Karpas-422 (cell line): ENCODE measurements at regions not wholly inside any gene's neighbourhood (a gene's known extent, or its start where the extent isn't known, plus 50 kb on each side); places are given as distances from the start of the nearest gene placed in this dataset.

Experiments used
- DNase-seq: peaks from one replicate; pipeline ENCODE4 v3.0.0-alpha.2; 2015
- H2AFZ ChIP-seq: fragments of 200-600 bp; sonication (generic); 2 replicates; pipeline ENCODE4 v1.6.1; 2014; ENCODE audit warnings: antibody characterized with exemption, low read length, mixed read lengths
- H3K27ac ChIP-seq: fragments of 200-600 bp; sonication (generic); 2 replicates; pipeline ENCODE4 v1.5.1; 2014; ENCODE audit warnings: mild to moderate bottlenecking, low read length, moderate library complexity
- H3K27me3 ChIP-seq: fragments of 200-600 bp; sonication (generic); 2 replicates; pipeline ENCODE4 v1.6.1; 2014; ENCODE audit warnings: low read length, mixed read lengths
- H3K36me3 ChIP-seq: fragments of 200-600 bp; sonication (generic); 2 replicates; pipeline ENCODE4 v1.6.1; 2014; ENCODE audit warnings: low read length, mixed read lengths; ENCODE audit not compliant: insufficient read depth
- H3K4me1 ChIP-seq: fragments of 200-600 bp; sonication (generic); 2 replicates; pipeline ENCODE4 v1.6.1; 2014; ENCODE audit warnings: mild to moderate bottlenecking, low read length, mixed read lengths
- H3K4me2 ChIP-seq: fragments of 200-600 bp; sonication (generic); 2 replicates; pipeline ENCODE4 v1.6.1; 2014; ENCODE audit warnings: low read length, low read depth, mild to moderate bottlenecking; ENCODE audit not compliant: poor library complexity, severe bottlenecking
- H3K4me3 ChIP-seq: fragments of 200-600 bp; sonication (generic); 2 replicates; pipeline ENCODE4 v1.5.1; 2014; ENCODE audit warnings: mild to moderate bottlenecking, antibody characterized with exemption, low read length, mixed read lengths
- H3K79me2 ChIP-seq: fragments of 200-600 bp; sonication (generic); 2 replicates; pipeline ENCODE4 v1.6.1; 2014; ENCODE audit warnings: mild to moderate bottlenecking, low read length, mixed read lengths
- H3K9ac ChIP-seq: fragments of 200-600 bp; sonication (generic); 2 replicates; pipeline ENCODE4 v1.6.0; 2014; ENCODE audit warnings: low read length
- H3K9me2 ChIP-seq: fragments of 200-600 bp; sonication (generic), shearing (Covaris generic); replicated peaks from 2 replicates; pipeline ENCODE4 v1.6.0; 2014; ENCODE audit warnings: mild to moderate bottlenecking, low read length, moderate library complexity; ENCODE audit not compliant: insufficient read depth
- H3K9me3 ChIP-seq: fragments of 300-700, 200-600 bp; sonication (generic); 2 replicates; pipeline ENCODE4 v1.6.1; 2014; ENCODE audit warnings: low read length, mixed read lengths
- H4K20me1 ChIP-seq: fragments of 200-600 bp; sonication (generic); 2 replicates; pipeline ENCODE4 v1.6.1; 2014; ENCODE audit warnings: mild to moderate bottlenecking, antibody characterized with exemption, low read length, low read depth; ENCODE audit not compliant: insufficient read depth

DNA sequence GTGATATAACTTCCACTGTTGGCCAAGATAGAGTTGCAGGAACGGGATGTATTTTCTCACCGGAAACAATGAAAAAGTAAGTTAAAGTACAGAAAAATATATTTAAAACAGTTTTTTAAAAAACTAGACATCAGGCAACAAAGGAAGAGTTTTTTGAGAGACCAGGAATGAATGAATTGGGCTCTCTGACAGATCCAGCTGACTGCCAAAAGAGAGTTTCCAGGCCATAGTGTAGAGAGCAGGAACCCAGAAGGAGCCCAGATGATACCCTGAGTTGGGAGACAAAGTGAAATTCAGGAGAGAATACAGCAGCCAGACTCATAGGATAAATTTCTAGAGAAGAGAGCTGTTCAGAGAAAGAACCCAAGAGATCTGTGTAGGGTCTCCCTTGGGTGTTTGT lies 362.6 kb upstream of the SMIM21 start:
- Histone ChIP-seq H3K79me2 (no peaks in the 10 kb centered on the region), H4K20me1 (no peaks in the 10 kb centered on the region), H3K4me3 (no peak overlapping the region), H2AFZ (no peak overlapping the region), H3K4me2 (no peak overlapping the region), H3K36me3 (no peaks in the 10 kb centered on the region), H3K4me1 (no peaks in the 10 kb centered on the region), H3K9ac (no peak overlapping the region), H3K27me3 (0 out of 2 replicates have a peak, but pooled peaks cover 4% of the 10 kb centered on the region), H3K9me2 (0 out of 2 replicates have a peak, but pooled peaks cover 3% of the 10 kb centered on the region), H3K9me3 (no peaks in the 10 kb centered on the region), H3K27ac (no peak overlapping the region)
- no peak for DNase-seq

DNA sequence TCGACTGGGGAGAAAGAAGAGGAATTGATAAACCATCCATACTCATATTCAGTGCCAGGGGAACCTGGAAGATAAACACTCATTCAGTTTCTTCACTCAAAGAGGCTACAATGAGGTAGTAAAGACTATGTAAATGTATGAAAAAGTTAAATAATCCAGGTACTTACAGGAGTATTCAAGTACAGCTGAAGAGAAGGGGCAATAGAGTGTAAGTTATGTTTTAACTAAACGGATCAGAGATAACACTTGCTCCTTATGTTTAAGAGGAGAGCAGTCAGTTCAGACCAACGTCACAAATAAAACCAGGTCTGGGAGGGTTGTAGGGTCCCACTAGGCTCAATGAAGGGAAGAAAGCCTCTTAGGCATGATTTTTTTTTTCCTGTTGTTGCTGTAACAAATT lies 358.3 kb upstream of the SMIM21 start:
- Histone ChIP-seq H3K9ac (no peak overlapping the region), H3K36me3 (no peaks in the 10 kb centered on the region), H3K27me3 (no peaks in the 10 kb centered on the region), H3K4me1 (no peaks in the 10 kb centered on the region), H2AFZ (no peak overlapping the region), H3K4me2 (no peak overlapping the region), H4K20me1 (no peaks in the 10 kb centered on the region), H3K9me3 (no peaks in the 10 kb centered on the region), H3K27ac (no peak overlapping the region), H3K79me2 (no peaks in the 10 kb centered on the region), H3K4me3 (no peak overlapping the region), H3K9me2 (no peaks in the 10 kb centered on the region)
- no peak for DNase-seq

DNA sequence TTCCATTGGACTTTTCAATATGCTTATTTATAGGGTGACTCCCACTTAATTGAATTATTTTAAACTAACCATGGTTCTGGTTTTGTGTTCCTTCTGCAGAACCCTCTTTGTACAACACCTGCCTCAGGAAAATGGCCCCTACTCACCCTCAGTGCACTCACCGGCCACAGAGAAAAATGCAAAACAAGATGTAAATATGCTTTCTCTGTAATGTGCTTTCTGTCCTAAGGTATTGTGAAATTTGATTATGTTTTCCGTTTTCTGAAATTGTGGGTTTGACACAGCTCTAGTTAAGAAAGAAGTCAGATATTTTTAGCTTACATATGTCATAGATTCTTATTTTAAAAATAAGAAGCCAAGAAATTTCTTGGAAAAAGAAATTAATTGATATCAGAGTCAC lies 357.7 kb upstream of the SMIM21 start:
- no peak overlapping the region for H3K9ac ChIP-seq
- H3K27me3 ChIP-seq, result no peaks in the 10 kb centered on the region
- H3K36me3 ChIP-seq, result no peaks in the 10 kb centered on the region
- H3K27ac ChIP-seq, result no peak overlapping the region
- no peaks in the 10 kb centered on the region for H3K4me1 ChIP-seq
- no peaks in the 10 kb centered on the region for H3K79me2 ChIP-seq
- no peak overlapping the region for H3K4me3 ChIP-seq
- no peak overlapping the region for H3K4me2 ChIP-seq
- no peaks in the 10 kb centered on the region for H3K9me3 ChIP-seq
- H4K20me1 ChIP-seq, result no peaks in the 10 kb centered on the region
- H2AFZ ChIP-seq, result no peak overlapping the region
- DNase-seq, result no peak
- no peaks in the 10 kb centered on the region for H3K9me2 ChIP-seq

DNA sequence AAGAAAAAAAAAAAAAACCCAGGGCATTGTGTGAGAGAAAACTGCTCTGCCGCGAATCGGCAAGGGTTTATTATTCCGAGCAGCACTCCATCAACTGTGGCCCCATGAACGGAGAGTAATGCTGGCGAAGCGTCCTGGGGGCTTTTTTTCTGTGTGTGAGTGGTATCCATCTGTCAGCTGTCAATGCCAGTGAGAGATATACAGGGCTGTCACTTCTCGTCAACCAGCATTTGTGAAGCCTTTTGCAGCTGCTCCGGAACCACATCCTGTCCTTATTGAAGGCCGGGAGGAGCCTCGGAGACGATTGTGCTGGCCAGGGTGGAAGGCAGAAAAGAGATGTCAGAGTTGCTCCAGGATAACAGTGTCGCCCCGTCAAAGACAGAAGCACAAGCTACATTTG lies 356.9 kb upstream of the SMIM21 start:
- no peak overlapping the region for H3K27ac ChIP-seq
- H3K9ac ChIP-seq, result no peak overlapping the region
- H3K36me3 ChIP-seq, result no peaks in the 10 kb centered on the region
- no peaks in the 10 kb centered on the region for H3K27me3 ChIP-seq
- no peaks in the 10 kb centered on the region for H3K4me1 ChIP-seq
- no peak overlapping the region for H2AFZ ChIP-seq
- H3K9me2 ChIP-seq, result no peaks in the 10 kb centered on the region
- no peaks in the 10 kb centered on the region for H4K20me1 ChIP-seq
- H3K4me3 ChIP-seq, result no peak overlapping the region
- no peaks in the 10 kb centered on the region for H3K79me2 ChIP-seq
- DNase-seq, result no peak
- H3K9me3 ChIP-seq, result no peaks in the 10 kb centered on the region
- no peak overlapping the region for H3K4me2 ChIP-seq

DNA sequence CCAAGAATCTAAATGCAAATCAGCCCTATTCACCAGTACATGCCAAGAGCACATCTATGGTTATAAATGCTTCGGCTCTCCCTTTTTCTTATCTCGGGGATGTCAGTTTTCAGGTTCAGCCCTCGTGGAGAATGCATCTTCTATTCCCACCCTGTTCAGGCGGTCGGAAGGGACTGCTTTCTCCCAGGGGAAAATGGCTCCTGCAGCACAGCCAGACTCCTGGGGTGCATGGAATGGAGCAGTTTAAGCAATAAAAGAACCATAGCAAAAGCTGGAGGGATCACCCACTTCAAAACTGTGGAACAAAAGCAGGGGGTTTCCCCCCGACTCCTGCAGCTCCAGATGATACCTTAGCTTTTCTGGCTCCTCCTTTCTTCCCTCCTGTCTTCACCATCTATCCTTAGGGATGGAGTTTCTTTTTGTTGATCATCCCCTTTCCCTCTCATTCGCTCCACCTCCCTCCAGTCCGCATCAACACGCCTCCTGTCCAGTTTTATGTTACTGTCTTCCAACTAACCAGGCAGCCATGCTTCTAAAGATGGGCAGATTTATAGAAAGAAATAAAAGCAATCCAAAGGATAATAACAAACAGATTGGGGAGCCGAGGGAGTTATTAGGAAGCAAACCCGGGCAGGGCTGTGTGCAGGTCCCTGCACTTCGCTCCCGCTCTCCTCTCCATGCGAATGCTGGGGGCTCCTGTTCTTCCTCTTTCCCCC lies 356.2 kb upstream of the SMIM21 start:
- H3K27ac ChIP-seq, result no peak overlapping the region
- no peak for DNase-seq
- H3K27me3 ChIP-seq, result no peaks in the 10 kb centered on the region
- no peaks in the 10 kb centered on the region for H3K36me3 ChIP-seq
- H3K4me1 ChIP-seq, result no peaks in the 10 kb centered on the region
- H3K79me2 ChIP-seq, result no peaks in the 10 kb centered on the region
- H2AFZ ChIP-seq, result no peak overlapping the region
- no peak overlapping the region for H3K4me2 ChIP-seq
- H3K9me3 ChIP-seq, result no peaks in the 10 kb centered on the region
- H3K9ac ChIP-seq, result no peak overlapping the region
- no peaks in the 10 kb centered on the region for H3K9me2 ChIP-seq
- H4K20me1 ChIP-seq, result no peaks in the 10 kb centered on the region
- no peak overlapping the region for H3K4me3 ChIP-seq

DNA sequence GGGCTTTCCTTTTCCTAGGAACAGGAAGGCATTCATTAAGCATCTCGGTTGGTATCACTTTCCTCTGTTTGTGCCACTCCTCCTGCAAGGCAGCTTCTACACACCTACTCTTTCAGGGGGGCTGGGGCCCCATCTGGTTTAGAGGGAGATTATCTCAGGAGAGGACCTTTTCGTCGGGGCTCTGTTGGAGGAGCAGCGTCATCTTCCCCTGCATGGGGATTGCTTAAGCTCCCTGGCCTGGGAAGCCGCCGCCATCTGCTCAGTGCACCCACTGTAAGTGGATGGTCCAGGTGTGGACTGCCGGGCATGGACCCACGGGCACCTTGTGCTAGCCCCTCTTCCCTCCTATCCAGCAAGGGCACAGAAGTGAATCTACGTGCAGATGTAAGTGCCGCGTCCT lies 355.3 kb upstream of the SMIM21 start:
- no peaks in the 10 kb centered on the region for H3K9me2 ChIP-seq
- H3K79me2 ChIP-seq, result no peaks in the 10 kb centered on the region
- H3K4me3 ChIP-seq, result no peak overlapping the region
- no peaks in the 10 kb centered on the region for H4K20me1 ChIP-seq
- H3K9ac ChIP-seq, result no peak overlapping the region
- no peaks in the 10 kb centered on the region for H3K4me1 ChIP-seq
- no peak for DNase-seq
- no peak overlapping the region for H3K4me2 ChIP-seq
- no peaks in the 10 kb centered on the region for H3K9me3 ChIP-seq
- H3K36me3 ChIP-seq, result no peaks in the 10 kb centered on the region
- no peak overlapping the region for H3K27ac ChIP-seq
- no peak overlapping the region for H2AFZ ChIP-seq
- H3K27me3 ChIP-seq, result no peaks in the 10 kb centered on the region

DNA sequence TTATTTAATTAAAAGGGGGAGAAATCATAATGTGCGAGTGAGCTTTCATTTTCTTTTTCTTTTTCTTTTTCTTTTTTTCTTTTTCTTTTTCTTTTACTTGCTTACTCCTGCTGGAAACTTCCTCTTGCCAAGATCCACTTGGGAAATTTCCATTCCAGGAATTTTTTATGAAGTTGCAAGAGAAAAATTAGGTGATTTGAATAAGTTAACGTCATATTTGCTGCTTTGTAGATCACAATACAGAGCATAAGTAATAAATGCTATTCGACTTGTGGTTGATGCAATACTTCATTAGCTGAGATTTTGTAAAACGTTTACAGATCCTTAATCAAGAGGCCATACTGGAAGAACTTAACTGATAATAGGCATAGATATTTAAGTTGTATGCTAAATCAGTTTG lies 354.7 kb upstream of the SMIM21 start:
- no peaks in the 10 kb centered on the region for H4K20me1 ChIP-seq
- no peak overlapping the region for H3K27ac ChIP-seq
- H2AFZ ChIP-seq, result no peak overlapping the region
- no peak overlapping the region for H3K4me3 ChIP-seq
- DNase-seq, result no peak
- no peak overlapping the region for H3K4me2 ChIP-seq
- H3K27me3 ChIP-seq, result no peaks in the 10 kb centered on the region
- no peaks in the 10 kb centered on the region for H3K9me3 ChIP-seq
- no peaks in the 10 kb centered on the region for H3K4me1 ChIP-seq
- no peak overlapping the region for H3K9ac ChIP-seq
- H3K36me3 ChIP-seq, result no peaks in the 10 kb centered on the region
- H3K9me2 ChIP-seq, result no peaks in the 10 kb centered on the region
- H3K79me2 ChIP-seq, result no peaks in the 10 kb centered on the region

DNA sequence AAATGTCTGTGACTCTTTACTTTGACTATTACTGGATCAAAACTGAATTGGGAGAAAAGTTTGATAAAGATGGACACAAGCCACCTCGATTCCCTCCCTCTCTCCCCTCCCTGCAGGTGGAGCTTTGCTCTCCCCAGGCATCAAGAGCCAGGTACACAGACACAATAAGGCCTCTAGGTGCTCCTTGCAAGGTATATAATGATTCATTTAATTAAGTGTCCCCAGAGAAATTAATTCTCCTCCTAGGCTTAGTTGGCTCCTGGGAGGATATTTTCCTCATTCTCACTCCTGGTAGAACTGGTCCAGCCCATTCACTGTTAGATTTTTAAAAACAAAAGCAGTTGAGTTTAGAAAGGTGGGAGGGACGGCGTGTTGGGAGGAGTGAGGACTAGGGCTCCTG lies 352.4 kb upstream of the SMIM21 start:
- Histone ChIP-seq H4K20me1 (no peaks in the 10 kb centered on the region), H3K9me3 (no peaks in the 10 kb centered on the region), H2AFZ (no peak overlapping the region), H3K79me2 (no peaks in the 10 kb centered on the region), H3K9ac (no peak overlapping the region), H3K9me2 (no peaks in the 10 kb centered on the region), H3K4me1 (no peaks in the 10 kb centered on the region), H3K36me3 (no peaks in the 10 kb centered on the region), H3K4me3 (no peak overlapping the region), H3K27ac (no peak overlapping the region), H3K27me3 (no peaks in the 10 kb centered on the region), H3K4me2 (no peak overlapping the region)
- no peak for DNase-seq
